HG03159 (cell line): ENCODE measurements at regions not wholly inside any gene's neighbourhood (a gene's known extent, or its start where the extent isn't known, plus 50 kb on each side); places are given as distances from the start of the nearest gene placed in this dataset.
A peak's percentile ranks its signal among the peaks of the same experiment; 100 is the strongest.
"Not testable (repeated sequence)": the region's sequence is repeated elsewhere in the genome, so short reads cannot be mapped to it uniquely, and the experiment has no call there.

Source experiments
- ATAC-seq: cut with Tn5 transposase; IDR thresholded peaks from one replicate; pipeline ENCODE4 v1.9.1; 2021; ENCODE audit warnings: mild to moderate bottlenecking, moderate library complexity; ENCODE audit not compliant: unreplicated experiment

GRCh38 chr7:35908331-35909216 lies 107.7 kb downstream of the SEPTIN7 start:
- ATAC-seq: no peak

DNA sequence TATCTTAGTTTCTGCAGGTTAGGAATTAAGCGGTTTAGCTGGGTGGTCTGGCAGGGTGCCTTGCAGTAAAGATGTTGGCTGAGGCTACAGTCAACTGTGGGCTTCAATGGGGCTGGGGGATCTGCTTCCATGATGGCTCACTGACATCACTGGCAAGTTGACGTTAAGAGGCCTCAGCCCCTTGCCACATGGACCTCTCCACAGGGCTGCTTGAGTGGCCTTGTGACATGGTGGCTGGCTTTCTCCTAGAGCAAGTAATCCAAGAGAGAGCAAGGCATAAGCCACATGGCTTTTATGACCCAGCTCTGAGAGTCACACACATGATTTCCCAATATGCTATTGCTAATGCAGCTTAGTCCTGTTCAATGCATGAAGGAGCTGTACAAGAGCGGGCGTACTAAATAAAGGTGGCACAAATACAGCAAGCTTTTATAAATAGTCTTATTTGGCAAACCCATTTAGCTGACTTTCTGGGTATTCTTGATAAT lies 109.1 kb downstream of the SEPTIN7 start:
- ATAC-seq: no peak

GRCh38 chr7:35910621-35911020 lies 109.8 kb downstream of the SEPTIN7 start:
- not testable (repeated sequence) for ATAC-seq

DNA sequence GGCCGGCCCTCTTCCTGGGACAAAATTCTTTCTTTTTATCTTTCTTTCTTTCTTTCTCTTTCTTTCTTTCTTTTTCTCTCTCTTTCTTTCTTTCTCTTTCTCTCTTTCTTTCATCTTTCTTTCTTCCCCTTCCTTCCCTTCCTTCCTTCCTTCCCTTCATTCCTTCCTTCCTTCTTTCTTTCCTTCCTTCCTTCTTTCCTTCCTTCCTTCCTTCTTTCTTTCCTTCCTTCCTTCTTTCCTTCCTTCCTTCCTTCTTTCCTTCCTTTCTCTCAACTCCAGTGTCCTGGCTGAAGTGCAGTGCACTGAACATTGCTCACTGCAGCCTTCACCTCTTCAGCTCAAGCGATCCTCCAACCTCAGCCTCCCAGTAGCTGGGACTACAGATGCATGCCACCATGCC lies 112.5 kb downstream of the SEPTIN7 start:
- ATAC-seq: not testable (repeated sequence)

GRCh38 chr7:35914214-35914613 lies 113.4 kb downstream of the SEPTIN7 start:
- ATAC-seq: not testable (repeated sequence)

GRCh38 chr7:35915247-35915955 lies 114.5 kb downstream of the SEPTIN7 start:
- not testable (repeated sequence) for ATAC-seq

GRCh38 chr7:35918217-35918616 lies 117.4 kb downstream of the SEPTIN7 start:
- not testable (repeated sequence) for ATAC-seq

DNA sequence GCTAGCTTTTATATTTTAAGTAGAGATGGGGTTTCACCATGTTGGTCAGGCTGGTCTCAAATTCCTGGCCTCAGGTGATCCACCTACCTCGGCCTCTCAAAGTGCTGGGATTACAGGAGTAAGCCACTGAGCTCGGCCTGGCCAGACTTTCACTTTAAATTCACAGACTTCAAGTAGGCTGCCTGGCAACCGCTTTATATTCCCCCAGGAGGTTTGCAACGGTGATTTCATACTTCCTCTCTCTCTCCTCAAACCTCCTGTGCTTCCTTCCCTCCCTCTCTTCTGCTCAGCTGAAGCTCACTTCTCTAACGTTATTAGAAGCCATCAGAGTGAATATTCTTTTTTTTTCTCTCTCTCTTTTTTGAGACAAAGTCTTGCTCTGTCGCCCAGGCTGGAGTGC lies 118.8 kb downstream of the SEPTIN7 start:
- peak; percentile 74 for ATAC-seq

DNA sequence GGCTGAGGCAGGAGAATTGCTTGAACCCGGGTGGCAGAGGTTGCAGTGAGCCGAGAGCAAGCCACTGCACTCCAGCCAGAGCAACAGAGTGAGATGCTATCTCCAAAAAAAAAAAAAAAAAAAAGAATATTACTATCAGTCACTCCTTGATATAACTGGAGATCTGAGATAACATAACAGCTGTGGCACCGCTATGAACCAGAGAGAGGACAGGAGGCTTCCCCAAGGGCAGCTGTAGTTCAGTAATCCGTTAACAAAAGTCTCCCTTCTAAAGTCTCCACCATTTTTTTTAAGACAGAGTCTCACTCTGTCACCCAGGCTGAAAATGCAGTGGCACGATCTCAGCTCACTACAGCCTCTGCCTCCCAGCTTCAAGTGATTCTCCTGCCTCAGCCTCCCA lies 120.5 kb downstream of the SEPTIN7 start:
- not testable (repeated sequence) for ATAC-seq

- ATAC-seq: not testable (repeated sequence)
These were observed 123.8 kb downstream of the SEPTIN7 start for GRCh38 chr7:35924668-35925067.

DNA sequence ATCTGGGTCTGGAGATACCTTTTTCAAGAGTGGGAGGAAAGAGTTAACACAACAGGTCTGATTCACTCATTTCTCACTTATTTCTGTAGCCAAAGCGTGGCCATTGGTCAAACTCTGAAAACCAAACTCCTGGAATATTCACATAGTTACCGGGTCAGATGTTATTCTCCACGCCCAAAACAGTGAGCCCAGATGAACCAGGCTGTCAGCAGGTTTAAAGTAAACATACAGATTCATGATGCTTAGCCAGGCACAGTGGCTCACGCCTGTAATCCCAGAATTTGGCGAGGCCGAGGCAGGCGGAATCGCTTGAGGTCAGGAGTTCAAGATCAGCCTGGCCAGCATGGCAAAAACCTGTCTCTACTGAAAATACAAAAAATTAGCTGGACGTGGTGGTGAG lies 126.1 kb downstream of the SEPTIN7 start:
- ATAC-seq: not testable (repeated sequence)

GRCh38 chr7:35931134-35931533 lies 130.3 kb downstream of the SEPTIN7 start:
- not testable (repeated sequence) for ATAC-seq

GRCh38 chr7:35931551-35931950 lies 130.7 kb downstream of the SEPTIN7 start:
- not testable (repeated sequence) for ATAC-seq

DNA sequence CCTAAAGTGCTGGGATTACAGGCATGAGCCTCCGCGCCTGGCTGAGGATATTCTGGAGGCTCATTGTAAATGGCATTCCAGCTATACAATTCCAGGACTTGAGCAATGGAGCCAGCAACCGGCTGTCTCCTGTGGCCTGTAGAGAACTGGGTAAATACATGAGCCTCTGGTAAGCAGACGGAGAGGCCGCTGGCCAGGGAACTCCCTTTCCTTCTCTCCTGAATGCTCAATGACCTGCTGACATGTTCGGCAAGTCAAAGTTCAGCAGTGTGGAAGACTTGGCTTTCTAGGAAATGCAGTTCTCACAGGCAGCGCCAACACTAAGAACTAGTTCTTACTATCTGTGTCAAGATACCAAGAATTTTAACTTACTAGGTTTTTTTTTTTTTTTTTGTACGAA lies 139.8 kb downstream of the SEPTIN7 start:
- ATAC-seq: not testable (repeated sequence)

DNA sequence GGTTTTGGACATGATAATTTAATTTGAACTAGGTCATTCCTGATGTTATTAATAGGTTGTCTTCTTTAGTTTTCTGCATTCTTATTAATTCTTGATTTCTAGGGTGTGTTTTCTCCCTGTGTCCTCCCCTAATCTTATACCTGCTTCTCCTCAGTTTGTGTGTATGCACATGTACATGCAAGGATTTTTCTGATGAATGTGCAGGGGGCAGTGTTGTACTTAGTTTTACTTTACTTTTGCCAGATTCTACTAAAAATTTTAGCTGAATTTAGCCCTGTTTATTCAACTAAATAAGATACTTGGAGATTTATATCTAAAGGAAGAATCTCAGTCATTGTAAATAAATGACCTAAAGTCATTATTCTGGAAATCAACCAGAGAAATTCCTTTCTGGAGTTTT lies 144.8 kb downstream of the SEPTIN7 start:
- ATAC-seq: not testable (repeated sequence)

- not testable (repeated sequence) for ATAC-seq
These were observed 154.9 kb downstream of the SEPTIN7 start for GRCh38 chr7:35955735-35956134.

DNA sequence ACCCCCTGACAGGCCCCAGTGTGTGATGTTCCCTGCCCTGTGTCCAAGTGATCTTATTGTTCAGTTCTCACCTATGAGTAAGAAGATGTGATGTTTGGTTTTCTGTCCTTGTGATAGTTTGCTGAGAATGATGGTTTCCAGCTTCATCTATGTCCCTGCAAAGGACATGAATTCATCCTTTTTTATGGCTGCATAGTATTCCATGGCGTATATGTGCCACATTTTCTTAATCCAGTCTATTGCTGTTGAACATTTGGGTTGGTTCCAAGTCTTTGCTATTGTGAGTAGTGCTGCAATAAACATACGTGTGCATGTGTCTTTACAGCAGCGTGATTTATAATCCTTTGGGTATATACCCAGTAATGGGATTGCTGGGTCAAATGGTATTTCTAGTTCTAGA lies 156.1 kb downstream of the SEPTIN7 start:
- ATAC-seq: not testable (repeated sequence)

GRCh38 chr7:35961260-35961659 lies 160.4 kb downstream of the SEPTIN7 start:
- ATAC-seq: not testable (repeated sequence)

GRCh38 chr7:35962607-35963006 lies 161.8 kb downstream of the SEPTIN7 start:
- ATAC-seq: not testable (repeated sequence)

DNA sequence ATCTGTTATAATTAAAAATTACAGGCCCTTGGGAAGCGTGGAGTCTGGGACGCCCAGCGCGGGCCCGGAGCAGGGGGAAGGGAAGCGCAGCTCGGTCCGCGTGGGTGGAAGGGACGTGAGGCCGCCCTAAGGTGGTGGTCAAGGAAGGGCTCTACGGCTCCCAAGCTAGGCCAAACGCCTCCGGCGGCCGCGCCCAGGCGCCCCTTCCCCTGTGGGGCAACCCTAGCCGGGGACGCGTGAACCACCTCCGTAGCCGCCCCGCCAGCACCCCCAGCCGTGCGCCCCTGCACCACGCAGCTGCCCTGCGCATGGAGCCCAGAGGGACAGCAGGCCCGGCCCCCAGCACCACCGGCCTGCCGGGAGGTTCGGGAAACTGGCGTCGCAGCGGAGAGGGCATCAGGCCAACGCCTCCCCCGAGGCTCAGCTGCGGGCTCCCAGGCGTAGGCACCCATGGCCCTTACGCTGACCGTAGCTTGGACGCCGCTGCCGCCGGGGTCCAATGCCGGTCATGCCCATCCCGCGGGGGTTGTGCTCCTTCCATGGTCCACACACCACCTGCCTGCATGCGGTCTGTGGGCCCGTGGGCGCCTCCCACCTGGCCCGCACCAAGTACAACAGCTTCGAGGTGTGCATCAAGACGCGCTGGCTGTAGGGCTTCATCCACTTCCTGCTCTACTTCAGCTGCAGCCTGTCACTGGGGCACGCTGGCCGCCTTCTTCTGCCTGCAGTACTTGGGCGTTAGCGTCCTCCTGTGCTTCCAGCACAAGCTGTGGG lies 166.7 kb downstream of the SEPTIN7 start:
- ATAC-seq: no peak
